ENCODE measurements at regions not wholly inside any gene's neighbourhood (a gene's known extent, or its start where the extent isn't known, plus 50 kb on each side); places are given as distances from the start of the nearest gene placed in this dataset.

DNA sequence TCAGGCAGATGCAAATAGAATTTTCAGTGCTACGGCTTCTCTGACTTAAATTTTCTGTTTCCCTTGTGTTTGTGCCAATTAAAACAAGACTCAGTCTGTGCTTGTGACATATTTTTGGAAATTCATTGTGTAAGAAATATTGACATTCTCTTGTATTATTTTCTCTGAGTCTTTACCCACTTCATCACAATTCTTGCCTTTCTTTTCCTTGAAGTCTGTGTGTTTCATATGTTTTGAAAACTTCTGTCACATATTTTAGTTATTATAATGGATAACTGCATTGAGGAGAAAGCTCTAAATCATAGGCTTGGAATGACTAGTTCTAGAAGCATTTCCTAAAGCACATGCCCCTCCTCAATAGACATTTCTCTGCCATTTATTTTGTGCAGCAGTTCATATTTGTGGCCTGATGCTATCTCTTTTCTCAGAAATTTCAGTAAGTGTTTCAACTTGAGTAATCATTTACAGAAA, 206.6 kb downstream of the PALM2AKAP2 start:
- TF ChIP-seq, protein P1, sequence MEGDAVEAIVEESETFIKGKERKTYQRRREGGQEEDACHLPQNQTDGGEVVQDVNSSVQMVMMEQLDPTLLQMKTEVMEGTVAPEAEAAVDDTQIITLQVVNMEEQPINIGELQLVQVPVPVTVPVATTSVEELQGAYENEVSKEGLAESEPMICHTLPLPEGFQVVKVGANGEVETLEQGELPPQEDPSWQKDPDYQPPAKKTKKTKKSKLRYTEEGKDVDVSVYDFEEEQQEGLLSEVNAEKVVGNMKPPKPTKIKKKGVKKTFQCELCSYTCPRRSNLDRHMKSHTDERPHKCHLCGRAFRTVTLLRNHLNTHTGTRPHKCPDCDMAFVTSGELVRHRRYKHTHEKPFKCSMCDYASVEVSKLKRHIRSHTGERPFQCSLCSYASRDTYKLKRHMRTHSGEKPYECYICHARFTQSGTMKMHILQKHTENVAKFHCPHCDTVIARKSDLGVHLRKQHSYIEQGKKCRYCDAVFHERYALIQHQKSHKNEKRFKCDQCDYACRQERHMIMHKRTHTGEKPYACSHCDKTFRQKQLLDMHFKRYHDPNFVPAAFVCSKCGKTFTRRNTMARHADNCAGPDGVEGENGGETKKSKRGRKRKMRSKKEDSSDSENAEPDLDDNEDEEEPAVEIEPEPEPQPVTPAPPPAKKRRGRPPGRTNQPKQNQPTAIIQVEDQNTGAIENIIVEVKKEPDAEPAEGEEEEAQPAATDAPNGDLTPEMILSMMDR (IDR thresholded peaks at IDR 0.05): no peak
- no peak for TF ChIP-seq POLR2A (IDR thresholded peaks at IDR 0.05)

All from testis (tissue), 2 donors.